Heart left ventricle (tissue), 16 donors: ENCODE measurements at regions not wholly inside any gene's neighbourhood (a gene's known extent, or its start where the extent isn't known, plus 50 kb on each side); places are given as distances from the start of the nearest gene placed in this dataset.

ENCODE experiments used
- ATAC-seq, 4 donors: fragments of 200-7000 bp; cut with Tn5 transposase; one replicate each; pipeline ENCODE4 v1.9.1; 2020 to 2022; ENCODE audit warnings: moderate library complexity in 4 of 4, mild to moderate bottlenecking in 3 of 4, moderate number of reproducible peaks in 1 of 4
- DNase-seq, 5 donors: peaks; one replicate each; pipeline ENCODE4 v3.0.0-alpha.2; 2020
- H3K27ac ChIP-seq, 12 donors: fragments of 200-600 bp; sonication (generic) in 4 of 12; one replicate each; pipeline versions ENCODE4 v1.5.0 to v1.8.0; 2016 to 2022; ENCODE audit warnings: mild to moderate bottlenecking in 2 of 12
- H3K27me3 ChIP-seq, 9 donors: fragments of 200-600 bp; sonication (generic) in 2 of 9; one replicate each; pipeline versions ENCODE4 v1.5.1 to v1.8.0; 2016 to 2022; ENCODE audit warnings: mild to moderate bottlenecking in 3 of 9
- H3K36me3 ChIP-seq, 9 donors: fragments of 200-600 bp; sonication (generic) in 2 of 9; one replicate each; pipeline versions ENCODE4 v1.5.0 to v1.8.0; 2018 to 2022; ENCODE audit warnings: mild to moderate bottlenecking in 2 of 9
- H3K4me1 ChIP-seq, 12 donors: fragments of 200-600 bp; sonication (generic) in 4 of 12; one replicate each; pipeline versions ENCODE4 v1.5.0 to v1.8.0; 2016 to 2022; ENCODE audit warnings: mild to moderate bottlenecking in 3 of 12
- H3K4me3 ChIP-seq, 12 donors: fragments of 200-600 bp; sonication (generic) in 4 of 12; one replicate each; pipeline versions ENCODE4 v1.5.0 to v1.8.0; 2017 to 2022; ENCODE audit warnings: mild to moderate bottlenecking in 9 of 12, moderate library complexity in 4 of 12
- H3K9me3 ChIP-seq, 12 donors: fragments of 200-600 bp; sonication (generic) in 4 of 12; one replicate each; pipeline versions ENCODE4 v1.5.0 to v1.8.0; 2016 to 2022; ENCODE audit warnings: mild to moderate bottlenecking in 1 of 12
- CTCF ChIP-seq, 12 donors: fragments of 200-600 bp; sonication (generic) in 4 of 12; IDR thresholded peaks; one replicate each; pipeline versions ENCODE4 v1.5.0 to v1.8.0; 2018 to 2022; ENCODE audit warnings: antibody characterized with exemption in 12 of 12, mild to moderate bottlenecking in 5 of 12
- POLR2A ChIP-seq, 2 donors: fragments of 450-650 bp; IDR thresholded peaks; one replicate each; pipeline ENCODE4 v1.6.1; 2017; ENCODE audit warnings: antibody characterized with exemption in 2 of 2, mild to moderate bottlenecking in 2 of 2, moderate library complexity in 2 of 2
- WGBS, 4 donors: extraction: QIAGEN DNeasy Blood & Tissue Kit in 2 of 4; methylation state at CpG; one replicate each; pipeline versions ENCODE4 v1.1.5 to v1.1.7; 2013 to 2018; 5-methylcytosine and 5-hydroxymethylcytosine counted together
- intact Hi-C, 10 donors: fragments of 100-400 bp; cut with DNase I; formaldehyde crosslinking; loops; one replicate each; pipeline versions ENCODE4 v1.11.1 to v1.14.2; 2022
- donor health status: ischemic (EF 13 %, LVEDD 7.1; RV severe dilation, severe dysfunction).
- donor health status: healthy with polysubstance abuse.
- donor health status: DM: no; HTN: yes; CAD: no.
- donor health status: DM: no; HTN: no; CAD: no.
- donor health status: ischemic (EF 25% LVEDD 6.9; RV normal size, moderate dysfunction).
- donor health status: ischemic (EF 25% LVEDD 5.7; RV mildly dilated, moderate dysfunction).
- donor health status: healthy.
- donor health status: DM: yes; HTN: yes; CAD: no.
- donor health status: ischemic (EF 35%, LVEDD 5.7; RV mildly dilated, moderate dysfunction).
- donor health status: nonischemic (EF 11% LVEDD 7.7; RV severe dilation, severe dysfunction).
- donor health status: DM: yes; HTN: yes; CAD: no.
- donor health status: PGD.
- donor health status: ischemic (EF 29% LVEDD 5.4; RV normal size, mild dysfunction).
- donor health status: nonischemic (EF 23%, LVEDD 6.1; RV moderate dilation, normal function).

GRCh38 chr14:97206916-97207315 is 409.7 kb downstream of the VRK1 start:
- ATAC-seq (no peak), DNase-seq (no peak)
- peaks cover 0 to 28% (median 0%) of the 10 kb centered on the region in 9 donors for H3K27me3 ChIP-seq
- H3K36me3 ChIP-seq, result no peaks in the 10 kb centered on the region
- WGBS, 4 donors, result 70 to 83% (median 81%) methylated on average over 11 of the region's 11 CpGs
- H3K4me3 ChIP-seq, result no peak overlapping the region
- no peaks in the 10 kb centered on the region for H3K9me3 ChIP-seq
- H3K27ac ChIP-seq, result no peak overlapping the region
- intact Hi-C loops, result no loop called here
- no peaks in the 10 kb centered on the region for H3K4me1 ChIP-seq
- TF ChIP-seq CTCF (IDR thresholded peaks at IDR 0.05) (no peak), POLR2A (IDR thresholded peaks at IDR 0.05) (no peak)

GRCh38 chr14:97210202-97210601 is 413.0 kb downstream of the VRK1 start:
- Histone ChIP-seq H3K27ac (no peak overlapping the region), H3K27me3 (peaks cover 0 to 25% (median 0%) of the 10 kb centered on the region in 9 donors), H3K9me3 (no peaks in the 10 kb centered on the region), H3K4me1 (no peaks in the 10 kb centered on the region), H3K36me3 (no peaks in the 10 kb centered on the region), H3K4me3 (no peak overlapping the region)
- ATAC-seq (no peak), DNase-seq (no peak)
- TF ChIP-seq POLR2A (IDR thresholded peaks at IDR 0.05) (no peak), CTCF (IDR thresholded peaks at IDR 0.05) (no peak)
- WGBS, 4 donors, result 88 to 93% (median 90%) methylated on average over 1 of the region's 1 CpG
- intact Hi-C loops, result no loop called here

- Histone ChIP-seq H3K27ac (no peak overlapping the region), H3K4me1 (no peaks in the 10 kb centered on the region), H3K4me3 (no peak overlapping the region), H3K27me3 (peaks cover 0 to 24% (median 0%) of the 10 kb centered on the region in 9 donors), H3K9me3 (no peaks in the 10 kb centered on the region), H3K36me3 (no peaks in the 10 kb centered on the region)
- intact Hi-C loops, result no loop called here
- ATAC-seq, result no peak
- TF ChIP-seq POLR2A (IDR thresholded peaks at IDR 0.05), result no peak
- TF ChIP-seq CTCF (IDR thresholded peaks at IDR 0.05), result no peak
- DNase-seq, result no peak
- 72 to 83% (median 77%) methylated on average over 2 of the region's 2 CpGs for WGBS, 4 donors
Observed at GRCh38 chr14:97212399-97212798, 415.2 kb downstream of the VRK1 start.

GRCh38 chr14:97213720-97214119 is 416.5 kb downstream of the VRK1 start:
- Histone ChIP-seq H3K4me1 (peaks cover 0 to 5% (median 2%) of the 10 kb centered on the region in 12 donors), H3K27me3 (peaks cover 0 to 33% (median 6%) of the 10 kb centered on the region in 9 donors), H3K9me3 (no peaks in the 10 kb centered on the region), H3K4me3 (no peak overlapping the region), H3K36me3 (no peaks in the 10 kb centered on the region), H3K27ac (no peak overlapping the region)
- no peak for TF ChIP-seq POLR2A (IDR thresholded peaks at IDR 0.05)
- TF ChIP-seq CTCF (IDR thresholded peaks at IDR 0.05), result no peak
- 77 to 81% (median 80%) methylated on average over 4 of the region's 4 CpGs for WGBS, 4 donors
- intact Hi-C loops, result no loop called here
- DNase-seq, result no peak
- no peak for ATAC-seq
